NCI-H2196 (cell line): ENCODE measurements at regions not wholly inside any gene's neighbourhood (a gene's known extent, or its start where the extent isn't known, plus 50 kb on each side); places are given as distances from the start of the nearest gene placed in this dataset.
A peak's percentile ranks its signal among the peaks of the same experiment; 100 is the strongest.

Source experiments
- DNase-seq: peaks from one replicate; lab custom pipeline; 2025; ENCODE audit not compliant: unreplicated experiment; lab: John Stamatoyannopoulos, UW

GRCh38 chr20:9920866-9921265 lies 82.0 kb upstream of the PAK5 start:
- DNase-seq = no peak

GRCh38 chr20:9919271-9920014 lies 80.6 kb upstream of the PAK5 start:
- no peak for DNase-seq

GRCh38 chr20:9918348-9918747 lies 79.5 kb upstream of the PAK5 start:
- no peak for DNase-seq

GRCh38 chr20:9916761-9917160 lies 77.9 kb upstream of the PAK5 start:
- DNase-seq = no peak

- peak; percentile 34 for DNase-seq
Measured at GRCh38 chr20:9912858-9913434, 74.1 kb upstream of the PAK5 start.

GRCh38 chr20:9912290-9912689 lies 73.4 kb upstream of the PAK5 start:
- no peak for DNase-seq

- no peak for DNase-seq
Measured at GRCh38 chr20:9911519-9911918, 72.6 kb upstream of the PAK5 start.

- no peak for DNase-seq
Measured at GRCh38 chr20:9909167-9909566, 70.3 kb upstream of the PAK5 start.

GRCh38 chr20:9903048-9903655 lies 64.3 kb upstream of the PAK5 start:
- DNase-seq = no peak

GRCh38 chr20:9889270-9889981 lies 50.5 kb upstream of the PAK5 start:
- no peak for DNase-seq
